Mesodermal cell (in vitro differentiated cells): ENCODE measurements at regions not wholly inside any gene's neighbourhood (a gene's known extent, or its start where the extent isn't known, plus 50 kb on each side); places are given as distances from the start of the nearest gene placed in this dataset.
"Not testable (repeated sequence)": the region's sequence is repeated elsewhere in the genome, so short reads cannot be mapped to it uniquely, and the experiment has no call there.

Source experiments
- H3K27ac ChIP-seq: 2 replicates; pipeline ENCODE4 v1.7.0; 2013; ENCODE audit warnings: mild to moderate bottlenecking, low read depth, low read length, moderate library complexity; ENCODE audit not compliant: severe bottlenecking
- H3K36me3 ChIP-seq: 2 replicates; pipeline ENCODE4 v1.7.1; 2013; ENCODE audit warnings: mild to moderate bottlenecking, low read length, moderate library complexity; ENCODE audit not compliant: control insufficient read depth, insufficient read depth
- H3K4me1 ChIP-seq: one replicate; pipeline ENCODE4 v1.7.1; 2013; ENCODE audit warnings: mild to moderate bottlenecking, low read length; ENCODE audit not compliant: insufficient read depth, control insufficient read depth, poor library complexity, severe bottlenecking
- H3K4me3 ChIP-seq: 2 replicates; pipeline ENCODE4 v1.7.0; 2013; ENCODE audit warnings: low read length, control low read depth, mild to moderate bottlenecking; ENCODE audit not compliant: insufficient read depth, poor library complexity, severe bottlenecking; ENCODE audit errors: extremely low read depth
- H3K9me3 ChIP-seq: 2 replicates; pipeline ENCODE4 v1.7.1; 2013; ENCODE audit warnings: mild to moderate bottlenecking, low read length, moderate library complexity; ENCODE audit not compliant: control insufficient read depth
- WGBS, 2 experiments: methylation state at CpG; one replicate each; pipeline ENCODE4 v1.1.5; 2013; ENCODE audit warnings: missing lambda C conversion rate in 2 of 2; ENCODE audit not compliant: insufficient coverage in 2 of 2; 5-methylcytosine and 5-hydroxymethylcytosine counted together

GRCh38 chr5:63089147-63089546 lies 510.5 kb downstream of the LRRC70 start:
- 71 to 100% methylated on average over 1 of the region's 1 CpG for WGBS, 2 experiments
- H3K27ac ChIP-seq = no peak overlapping the region
- H3K4me1 ChIP-seq = no peaks in the 10 kb centered on the region
- H3K9me3 ChIP-seq = no peaks in the 10 kb centered on the region
- no peaks in the 10 kb centered on the region for H3K36me3 ChIP-seq
- H3K4me3 ChIP-seq = no peak overlapping the region

GRCh38 chr5:63085561-63085960 lies 506.9 kb downstream of the LRRC70 start:
- Histone ChIP-seq H3K36me3 (no peaks in the 10 kb centered on the region), H3K27ac (no peak overlapping the region), H3K9me3 (no peaks in the 10 kb centered on the region), H3K4me1 (no peaks in the 10 kb centered on the region), H3K4me3 (no peak overlapping the region)
- WGBS, 2 experiments = 86 to 90% methylated on average over 1 to 2 of the region's 2 CpGs

- H3K36me3 ChIP-seq, H3K4me1 ChIP-seq, H3K4me3 ChIP-seq, H3K9me3 ChIP-seq, H3K27ac ChIP-seq: not testable (repeated sequence)
- WGBS, 2 experiments = 86 to 100% methylated on average over 6 to 8 of the region's 22 CpGs
Measured at GRCh38 chr5:63083689-63084088, 505.1 kb downstream of the LRRC70 start.

GRCh38 chr5:63081402-63081801 lies 502.8 kb downstream of the LRRC70 start:
- Histone ChIP-seq H3K4me1 (no peaks in the 10 kb centered on the region), H3K27ac (no peak overlapping the region), H3K9me3 (peaks cover 5% of the 10 kb centered on the region), H3K36me3 (no peaks in the 10 kb centered on the region), H3K4me3 (no peak overlapping the region)

GRCh38 chr5:63070001-63070400 lies 491.4 kb downstream of the LRRC70 start:
- H3K27ac ChIP-seq = no peak overlapping the region

GRCh38 chr5:63055421-63055820 lies 476.8 kb downstream of the LRRC70 start:
- Histone ChIP-seq H3K9me3 (no peaks in the 10 kb centered on the region), H3K27ac (no peak overlapping the region), H3K4me3 (no peak overlapping the region), H3K36me3 (no peaks in the 10 kb centered on the region), H3K4me1 (no peaks in the 10 kb centered on the region)
- WGBS, 2 experiments = 40 to 75% methylated on average over 1 of the region's 1 CpG

More at GRCh38 chr5:63070001-63070400, 491.4 kb downstream of the LRRC70 start:
- no peaks in the 10 kb centered on the region for H3K9me3 ChIP-seq
- 49 to 57% methylated on average over 3 of the region's 3 CpGs for WGBS, 2 experiments
- H3K36me3 ChIP-seq = no peaks in the 10 kb centered on the region
- H3K4me3 ChIP-seq = no peak overlapping the region
- peaks cover 5% of the 10 kb centered on the region for H3K4me1 ChIP-seq

- H3K27ac ChIP-seq = no peak overlapping the region
- H3K4me3 ChIP-seq = no peak overlapping the region
- no peaks in the 10 kb centered on the region for H3K4me1 ChIP-seq
- H3K36me3 ChIP-seq = no peaks in the 10 kb centered on the region
- no peaks in the 10 kb centered on the region for H3K9me3 ChIP-seq
- whole genome bisulfite sequencing, 2 experiments = 82 to 100% methylated on average over 1 to 2 of the region's 6 CpGs
Measured at GRCh38 chr5:63053019-63053638, 474.5 kb downstream of the LRRC70 start.

- Histone ChIP-seq H3K4me3 (no peak overlapping the region), H3K36me3 (no peaks in the 10 kb centered on the region), H3K9me3 (no peaks in the 10 kb centered on the region), H3K27ac (no peak overlapping the region), H3K4me1 (no peaks in the 10 kb centered on the region)
- WGBS, 2 experiments = no CpG with 5 or more reads among the region's 2 CpGs
Measured at GRCh38 chr5:63050916-63051315, 472.3 kb downstream of the LRRC70 start.

- Histone ChIP-seq H3K4me1 (no peaks in the 10 kb centered on the region), H3K9me3 (no peaks in the 10 kb centered on the region), H3K27ac (no peak overlapping the region), H3K36me3 (no peaks in the 10 kb centered on the region), H3K4me3 (no peak overlapping the region)
- 83% methylated on average over 1 of the region's 1 CpG; no CpG with 5 or more reads in 1 of the 2 experiments for WGBS, 2 experiments
Measured at GRCh38 chr5:63049935-63050334, 471.3 kb downstream of the LRRC70 start.

GRCh38 chr5:63043792-63044191 lies 465.2 kb downstream of the LRRC70 start:
- Histone ChIP-seq H3K9me3 (no peaks in the 10 kb centered on the region), H3K4me1 (no peaks in the 10 kb centered on the region), H3K27ac (no peak overlapping the region), H3K36me3 (no peaks in the 10 kb centered on the region), H3K4me3 (no peak overlapping the region)
- WGBS, 2 experiments = 80 to 82% methylated on average over 1 to 2 of the region's 2 CpGs

GRCh38 chr5:63032343-63032742 lies 453.7 kb downstream of the LRRC70 start:
- Histone ChIP-seq H3K27ac (no peak overlapping the region), H3K9me3 (peaks cover 36% of the 10 kb centered on the region), H3K4me1 (no peaks in the 10 kb centered on the region), H3K4me3 (no peak overlapping the region), H3K36me3 (no peaks in the 10 kb centered on the region)
- WGBS, 2 experiments = 66 to 84% methylated on average over 2 of the region's 2 CpGs
